Activated CD8-positive, alpha-beta T cell treated with anti-CD3 and anti-CD28 coated beads for 36 hours (primary cell): ENCODE measurements at regions not wholly inside any gene's neighbourhood (a gene's known extent, or its start where the extent isn't known, plus 50 kb on each side); places are given as distances from the start of the nearest gene placed in this dataset.

Experiments
- ATAC-seq: fragments of 200-7000 bp; cut with Tn5 transposase; one replicate; pipeline ENCODE4 v1.10.0; 2021; ENCODE audit warnings: mild to moderate bottlenecking, moderate library complexity
- CTCF ChIA-PET: fragments of 350-600 bp; sonication (Branson Sonifier 250); formaldehyde crosslinking; loops from one replicate; lab custom pipeline; 2021; ENCODE audit warnings: antibody characterized with exemption; lab: Charles Lee
- POLR2A ChIA-PET: fragments of 350-600 bp; sonication (Branson Sonifier 250); formaldehyde crosslinking; loops from one replicate; lab custom pipeline; 2021; ENCODE audit warnings: antibody characterized with exemption; lab: Charles Lee
- DNase-seq: peaks from one replicate; pipeline ENCODE4 v3.0.0-alpha.2; 2020
- H3K27ac Mint-ChIP-seq: one replicate; pipeline ENCODE4 v1.8.0; 2021; ENCODE audit warnings: mild to moderate bottlenecking, mixed read lengths
- H3K27me3 Mint-ChIP-seq: one replicate; pipeline ENCODE4 v1.8.0; 2021; ENCODE audit warnings: mixed read lengths
- H3K36me3 Mint-ChIP-seq: one replicate; pipeline ENCODE4 v1.8.0; 2021; ENCODE audit warnings: low read depth, mixed read lengths
- H3K4me1 Mint-ChIP-seq: one replicate; pipeline ENCODE4 v1.8.0; 2021; ENCODE audit warnings: low read depth, mixed read lengths
- H3K4me3 Mint-ChIP-seq: one replicate; pipeline ENCODE4 v1.8.0; 2021; ENCODE audit warnings: mild to moderate bottlenecking, moderate library complexity, mixed read lengths
- H3K9me3 Mint-ChIP-seq: one replicate; pipeline ENCODE4 v1.8.0; 2021; ENCODE audit warnings: mixed read lengths
- CTCF ChIP-seq: fragments of 200-600 bp; IDR thresholded peaks from one replicate; pipeline ENCODE4 v1.8.0; 2022; ENCODE audit warnings: antibody characterized with exemption, mild to moderate bottlenecking
- intact Hi-C: fragments of 100-400 bp; cut with micrococcal nuclease; formaldehyde crosslinking; loops from one replicate; pipeline ENCODE4 v1.10.0; 2022

- peaks cover 9% of the 10 kb centered on the region for H3K9me3 Mint-ChIP-seq
- no peak for TF ChIP-seq CTCF
- ATAC-seq (no peak), DNase-seq (no peak)
- H3K4me3 Mint-ChIP-seq = no peak overlapping the region
- H3K4me1 Mint-ChIP-seq = no peaks in the 10 kb centered on the region
- H3K27me3 Mint-ChIP-seq = no peaks in the 10 kb centered on the region
- ChIA-PET POLR2A (no interaction called here), CTCF (no interaction called here)
- H3K27ac Mint-ChIP-seq = no peak overlapping the region
- intact Hi-C loops = no loop called here
- no peaks in the 10 kb centered on the region for H3K36me3 Mint-ChIP-seq
Observed at GRCh38 chr4:160184884-160185283, 1082.0 kb downstream of the RAPGEF2 start.

DNA sequence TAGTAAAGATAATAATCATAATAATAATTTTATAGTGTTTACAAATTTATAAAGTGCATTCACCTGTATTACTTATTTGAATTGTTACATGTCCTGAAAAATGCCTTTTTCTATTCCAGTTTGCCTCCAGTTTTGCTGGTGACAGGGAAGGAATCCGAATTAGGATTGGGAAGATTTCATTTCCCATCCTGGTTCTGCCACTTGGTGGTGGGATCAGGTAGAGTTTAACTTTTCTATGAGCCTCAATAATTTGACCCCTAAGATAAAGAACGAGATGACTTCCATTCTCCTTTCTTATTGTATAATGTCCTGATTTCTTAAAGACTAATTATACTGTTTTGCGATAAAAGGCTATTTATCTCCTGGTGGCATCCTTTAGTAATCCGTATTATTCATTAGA is 1090.9 kb downstream of the RAPGEF2 start:
- H3K27ac Mint-ChIP-seq = no peak overlapping the region
- no peaks in the 10 kb centered on the region for H3K4me1 Mint-ChIP-seq
- H3K4me3 Mint-ChIP-seq = no peak overlapping the region
- H3K9me3 Mint-ChIP-seq = peaks cover 3% of the 10 kb centered on the region
- H3K27me3 Mint-ChIP-seq = no peaks in the 10 kb centered on the region
- TF ChIP-seq CTCF = no peak
- ChIA-PET POLR2A (no interaction called here), CTCF (no interaction called here)
- H3K36me3 Mint-ChIP-seq = no peaks in the 10 kb centered on the region
- DNase-seq (no peak), ATAC-seq (no peak)
- intact Hi-C loops = no loop called here

GRCh38 chr4:160194716-160195115 is 1091.8 kb downstream of the RAPGEF2 start:
- ATAC-seq = no peak
- ChIA-PET CTCF (no interaction called here), POLR2A (no interaction called here)
- no peak for DNase-seq
- no peak for TF ChIP-seq CTCF
- Mint-ChIP-seq H3K27me3 (no peaks in the 10 kb centered on the region), H3K36me3 (no peaks in the 10 kb centered on the region), H3K9me3 (peaks cover 5% of the 10 kb centered on the region), H3K4me1 (no peaks in the 10 kb centered on the region), H3K27ac (no peak overlapping the region), H3K4me3 (no peak overlapping the region)
- intact Hi-C loops = no loop called here

- ChIA-PET CTCF (no interaction called here), POLR2A (no interaction called here)
- ATAC-seq = no peak
- Mint-ChIP-seq H3K4me1 (no peaks in the 10 kb centered on the region), H3K27ac (no peak overlapping the region), H3K4me3 (no peak overlapping the region), H3K9me3 (peaks cover 6% of the 10 kb centered on the region), H3K27me3 (no peaks in the 10 kb centered on the region), H3K36me3 (no peaks in the 10 kb centered on the region)
- DNase-seq = no peak
- intact Hi-C loops = no loop called here
- no peak for TF ChIP-seq CTCF
Observed at GRCh38 chr4:160202802-160203201, 1099.9 kb downstream of the RAPGEF2 start.

DNA sequence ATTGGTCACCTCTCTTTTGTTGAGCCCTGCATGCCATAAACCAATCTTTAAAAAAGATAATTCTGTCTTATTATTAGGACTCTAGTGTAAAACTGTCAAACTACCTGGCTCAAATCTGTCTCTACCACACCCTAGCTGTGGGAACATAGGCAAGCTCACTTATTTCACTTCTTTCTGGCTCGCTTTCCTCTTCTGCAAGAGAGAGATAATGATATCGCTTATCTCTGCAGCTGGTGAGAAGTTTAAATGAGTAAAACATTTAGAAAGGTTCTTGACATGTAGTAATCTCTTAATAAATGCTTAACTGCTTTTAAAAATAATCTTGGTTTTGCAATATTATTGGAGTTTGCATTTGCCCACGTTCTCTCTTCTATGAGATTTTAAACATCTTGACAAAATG is 1109.2 kb downstream of the RAPGEF2 start:
- H3K4me1 Mint-ChIP-seq = no peaks in the 10 kb centered on the region
- ATAC-seq = no peak
- H3K27ac Mint-ChIP-seq = no peak overlapping the region
- no peaks in the 10 kb centered on the region for H3K27me3 Mint-ChIP-seq
- TF ChIP-seq CTCF = no peak
- H3K36me3 Mint-ChIP-seq = no peaks in the 10 kb centered on the region
- peaks cover 9% of the 10 kb centered on the region for H3K9me3 Mint-ChIP-seq
- H3K4me3 Mint-ChIP-seq = no peak overlapping the region
- CTCF ChIA-PET = no interaction called here
- POLR2A ChIA-PET = no interaction called here
- no peak for DNase-seq
- intact Hi-C loops = no loop called here
